GM18505 (cell line): ENCODE measurements at regions not wholly inside any gene's neighbourhood (a gene's known extent, or its start where the extent isn't known, plus 50 kb on each side); places are given as distances from the start of the nearest gene placed in this dataset.
"Not testable (repeated sequence)": the region's sequence is repeated elsewhere in the genome, so short reads cannot be mapped to it uniquely, and the experiment has no call there.

ENCODE experiments used
- ATAC-seq: cut with Tn5 transposase; IDR thresholded peaks from one replicate; pipeline ENCODE4 v1.9.1; 2021; ENCODE audit not compliant: unreplicated experiment
- POLR2A ChIP-seq: IDR thresholded peaks from 4 replicates; pipeline ENCODE4 v1.6.1; 2011; ENCODE audit warnings: borderline replicate concordance; ENCODE audit not compliant: insufficient read depth, insufficient read length; ENCODE audit errors: extremely low read depth

DNA sequence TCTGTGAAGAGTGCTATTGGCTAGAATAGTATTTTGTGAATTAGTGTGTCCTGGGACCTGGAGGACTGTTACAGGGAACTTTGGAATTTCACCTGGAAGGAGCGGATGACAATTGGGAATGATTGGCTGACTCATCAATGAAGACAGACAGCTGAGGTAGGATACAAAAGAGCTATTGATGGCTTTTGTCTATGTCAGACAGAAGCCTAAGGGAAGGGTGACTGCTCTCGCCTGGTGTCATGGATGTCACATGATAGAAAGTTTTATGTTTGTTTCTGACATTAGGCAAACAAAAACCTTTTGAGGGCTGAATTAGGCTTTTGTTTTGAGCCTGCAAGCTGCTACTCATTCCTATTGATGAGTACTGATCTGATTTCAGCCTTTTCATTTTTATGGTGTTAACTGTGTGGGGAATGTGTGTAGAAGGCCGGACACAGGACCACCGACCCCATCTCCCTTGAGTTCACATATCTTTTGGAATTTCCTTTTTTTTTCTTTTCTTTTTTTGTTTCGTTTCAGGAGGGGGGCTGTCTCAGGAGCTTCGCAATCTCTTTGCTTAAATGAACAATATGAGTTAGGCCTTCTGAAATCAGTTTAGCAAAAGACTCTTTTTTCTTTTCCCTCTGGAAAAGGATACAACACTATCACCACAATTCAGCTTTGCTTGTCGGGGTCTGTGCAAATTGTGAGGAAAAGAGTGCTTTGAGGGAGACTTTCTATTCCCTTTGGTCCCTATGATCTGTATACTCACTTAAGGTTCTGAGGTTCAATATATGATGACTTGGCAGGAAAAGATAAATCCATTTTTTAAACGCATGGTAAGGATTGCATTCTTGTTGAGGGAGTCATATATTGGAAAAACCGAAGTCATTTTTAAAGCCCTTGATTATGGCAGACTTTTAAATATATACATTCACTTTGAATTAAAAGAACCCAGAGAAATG is 207.9 kb upstream of the FIGN start:
- ATAC-seq: no peak
- TF ChIP-seq POLR2A: no peak

DNA sequence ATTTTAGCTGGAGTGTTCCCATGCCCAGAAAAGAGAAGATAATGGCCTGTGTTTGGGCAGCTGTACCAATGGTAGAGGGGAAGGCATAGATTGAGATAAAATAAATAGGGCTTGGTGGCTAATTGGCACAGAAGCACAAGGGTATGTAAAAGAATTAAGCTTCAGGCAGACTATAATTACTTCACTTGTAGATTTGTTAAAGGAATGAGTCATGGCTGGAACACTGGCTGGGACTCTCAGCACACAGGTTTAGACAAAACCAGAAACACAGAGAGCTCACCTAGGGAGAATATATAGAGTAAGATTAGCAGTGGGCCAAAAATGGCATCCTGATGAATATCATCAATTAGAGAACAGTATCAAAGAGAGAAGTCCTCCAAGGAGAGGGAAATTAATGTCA is 198.3 kb upstream of the FIGN start:
- no peak for ATAC-seq
- TF ChIP-seq POLR2A: no peak

DNA sequence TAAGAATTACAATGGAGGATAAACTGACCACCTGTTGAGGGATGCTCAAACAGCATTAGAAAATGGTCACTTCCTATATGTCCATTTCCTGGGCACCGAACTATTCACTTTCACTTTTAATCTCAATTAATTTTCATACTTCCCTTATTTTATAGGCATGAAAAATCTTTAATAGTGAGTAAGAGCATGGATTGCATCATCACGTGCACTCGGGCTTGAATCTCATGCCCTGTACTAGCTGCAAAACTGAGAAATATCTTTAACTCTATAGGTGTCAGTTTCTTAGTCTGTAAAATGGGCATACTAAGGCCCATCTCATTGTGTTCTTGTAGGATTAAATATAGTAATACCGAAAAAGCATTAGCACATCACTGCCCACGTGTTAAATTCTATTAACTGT is 183.9 kb upstream of the FIGN start:
- no peak for TF ChIP-seq POLR2A
- no peak for ATAC-seq

DNA sequence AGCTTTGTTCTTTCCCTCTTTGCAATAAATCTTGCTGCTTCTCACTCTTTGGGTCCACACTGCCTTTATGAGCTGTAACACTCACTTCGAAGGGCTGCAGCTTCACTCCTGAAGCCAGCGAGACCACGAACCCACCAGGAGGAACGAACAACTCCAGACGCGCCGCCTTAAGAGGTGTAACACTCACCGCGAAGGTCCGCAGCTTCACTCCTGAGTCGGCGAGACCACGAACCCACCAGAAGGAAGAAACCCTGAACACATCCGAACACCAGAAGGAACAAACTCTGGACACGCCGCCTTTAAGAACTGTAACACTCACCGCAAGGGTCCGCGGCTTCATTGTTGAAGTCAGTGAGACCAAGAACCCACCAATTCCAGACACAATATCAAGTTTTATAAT is 178.7 kb upstream of the FIGN start:
- not testable (repeated sequence) for ATAC-seq

DNA sequence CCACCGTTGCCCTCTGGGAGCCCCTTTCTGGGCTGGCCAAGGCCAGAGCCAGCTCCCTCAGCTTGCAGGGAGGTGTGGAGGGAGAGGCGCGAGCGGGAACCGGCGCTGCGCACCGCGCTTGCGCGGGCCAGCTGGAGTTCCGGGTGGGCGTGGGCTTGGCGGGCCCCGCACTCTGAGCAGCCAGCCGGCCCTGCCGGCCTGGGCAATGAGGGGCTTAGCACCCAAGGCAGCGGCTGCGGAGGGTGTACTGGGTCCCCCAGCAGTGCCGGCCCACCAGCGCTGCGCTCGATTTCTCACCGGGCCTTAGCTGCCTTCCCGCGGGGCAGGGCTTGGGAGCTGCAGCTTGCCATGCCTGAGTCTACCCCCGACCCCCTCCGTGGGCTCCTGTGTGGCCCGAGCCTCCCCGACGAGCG is 177.7 kb upstream of the FIGN start:
- ATAC-seq: not testable (repeated sequence)

DNA sequence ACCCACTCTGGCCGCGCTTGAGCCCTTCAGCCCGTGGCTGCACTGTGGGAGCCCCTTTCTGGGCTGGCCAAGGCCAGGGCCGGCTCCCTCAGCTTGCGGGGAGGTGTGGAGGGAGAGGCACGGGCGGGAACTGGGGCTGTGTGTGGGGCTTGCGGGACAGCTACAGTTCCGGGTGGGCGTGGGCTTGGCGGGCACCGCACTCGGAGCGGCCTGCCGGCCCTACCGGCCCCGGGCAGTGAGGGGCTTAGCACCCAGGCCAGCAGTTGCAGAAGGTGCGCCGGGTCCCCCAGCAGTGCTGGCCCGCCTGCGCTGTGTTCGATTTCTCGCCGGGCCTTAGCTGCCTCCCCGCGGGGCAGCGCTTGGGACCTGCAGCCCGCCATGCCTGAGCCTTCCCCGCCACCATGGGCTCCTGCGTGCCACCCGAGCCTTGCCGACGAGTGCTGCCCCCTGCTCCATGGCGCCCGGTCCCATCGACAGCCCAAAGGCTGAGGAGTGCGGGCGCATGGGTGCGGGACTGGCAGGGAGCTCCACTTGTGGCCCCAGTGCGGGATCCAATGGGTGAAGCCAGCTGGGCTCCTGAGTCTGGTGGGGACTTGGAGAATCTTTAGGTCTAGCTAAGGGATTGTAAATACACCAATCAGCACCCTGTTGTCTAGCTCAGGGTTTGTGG is 173.7 kb upstream of the FIGN start:
- ATAC-seq: no peak

DNA sequence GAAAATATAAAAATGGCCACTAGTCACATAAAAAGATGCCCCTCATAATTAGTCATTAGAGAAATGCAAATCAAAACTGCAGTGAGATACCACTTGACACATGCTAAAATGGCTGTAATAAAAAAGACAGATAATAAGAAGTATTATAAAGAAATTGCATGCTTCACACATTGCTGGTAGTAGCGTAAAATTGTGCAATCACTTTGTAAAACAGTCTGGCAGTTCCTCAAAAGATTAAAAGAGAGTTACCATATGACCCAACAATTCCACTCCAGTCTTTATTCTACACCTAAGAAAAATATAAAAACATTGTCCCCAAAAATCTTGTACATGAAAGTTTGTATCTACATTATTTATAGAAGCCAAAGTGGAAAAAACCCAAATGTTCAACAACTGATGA is 170.6 kb upstream of the FIGN start:
- no peak for ATAC-seq
- TF ChIP-seq POLR2A: no peak

More for the DNA sequence above, 173.7 kb upstream of the FIGN start:
- TF ChIP-seq POLR2A: no peak

DNA sequence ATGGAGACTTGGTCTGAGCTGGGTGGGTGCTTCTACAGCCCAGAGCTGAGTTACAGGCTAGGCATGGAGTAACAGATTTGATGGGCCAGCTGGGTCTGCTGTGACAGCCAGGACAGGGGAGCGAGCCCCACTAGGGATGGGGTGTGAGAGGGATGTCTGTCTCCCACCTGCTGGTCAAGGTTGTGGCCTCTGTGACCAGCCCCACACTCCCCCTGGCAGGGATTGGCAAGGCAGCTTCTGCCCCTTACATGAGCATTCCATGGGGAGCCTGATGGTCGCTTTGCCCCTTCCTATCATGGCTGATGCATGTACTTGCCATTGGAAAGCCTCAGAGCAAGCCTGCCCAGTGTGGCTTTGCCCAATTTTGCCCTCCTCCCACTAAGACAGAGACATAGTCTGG is 162.0 kb upstream of the FIGN start:
- no peak for ATAC-seq
- no peak for TF ChIP-seq POLR2A

DNA sequence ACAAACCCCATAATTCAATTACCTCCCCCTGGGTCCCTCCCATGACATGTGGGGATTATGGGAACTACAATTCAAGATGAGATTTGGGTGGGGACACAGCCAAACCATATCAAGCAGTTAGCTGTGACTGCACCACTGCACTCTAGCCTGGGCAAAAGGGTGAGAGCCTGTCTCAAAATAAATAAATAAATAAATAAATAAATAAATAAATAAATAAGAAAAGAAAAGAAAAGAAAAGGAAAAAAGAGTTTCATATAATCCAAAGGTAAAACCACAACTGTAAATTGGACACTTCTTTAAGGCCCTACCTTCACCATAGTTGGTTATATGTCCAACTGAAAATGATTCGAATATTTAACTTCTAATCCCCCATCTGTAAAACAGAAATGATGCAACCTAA is 157.6 kb upstream of the FIGN start:
- ATAC-seq: not testable (repeated sequence)

DNA sequence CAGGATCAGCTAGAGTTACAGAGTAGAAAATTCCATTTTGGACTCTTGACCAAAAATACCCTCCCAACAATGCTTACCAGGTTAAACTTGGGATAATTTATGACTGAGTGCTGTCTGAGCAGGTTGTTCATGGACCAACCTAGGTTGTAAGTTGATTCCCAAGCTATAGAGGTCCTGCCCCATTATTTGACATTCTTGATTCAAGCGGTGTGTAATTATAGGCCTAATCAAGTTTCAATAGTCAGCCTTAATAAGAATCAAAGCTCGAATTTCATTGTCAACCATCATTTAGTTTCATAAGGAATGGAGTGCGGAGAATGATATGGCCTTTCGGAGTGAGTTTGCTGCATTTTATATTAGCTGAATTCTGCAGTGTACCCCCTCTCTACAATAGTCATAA is 152.8 kb upstream of the FIGN start:
- TF ChIP-seq POLR2A: no peak
- ATAC-seq: no peak

DNA sequence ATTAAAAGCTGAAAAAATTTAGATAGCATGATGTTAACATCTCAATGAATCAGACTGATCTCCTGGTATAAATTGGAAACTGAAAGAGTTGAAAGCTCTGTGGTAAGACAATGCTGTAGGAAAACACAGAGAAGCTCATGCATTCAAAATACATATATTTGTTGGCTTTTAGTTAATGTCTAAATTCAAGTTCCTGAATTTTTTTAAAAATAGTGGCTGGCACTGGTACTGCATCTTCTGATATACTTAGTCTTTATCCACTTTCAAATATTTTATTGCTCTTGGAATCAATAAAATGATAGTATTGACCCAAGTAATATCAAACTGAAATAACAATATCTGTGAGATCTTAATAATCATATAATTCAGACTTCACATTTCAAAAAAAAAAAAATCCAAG is 151.4 kb upstream of the FIGN start:
- no peak for TF ChIP-seq POLR2A
- ATAC-seq: no peak

DNA sequence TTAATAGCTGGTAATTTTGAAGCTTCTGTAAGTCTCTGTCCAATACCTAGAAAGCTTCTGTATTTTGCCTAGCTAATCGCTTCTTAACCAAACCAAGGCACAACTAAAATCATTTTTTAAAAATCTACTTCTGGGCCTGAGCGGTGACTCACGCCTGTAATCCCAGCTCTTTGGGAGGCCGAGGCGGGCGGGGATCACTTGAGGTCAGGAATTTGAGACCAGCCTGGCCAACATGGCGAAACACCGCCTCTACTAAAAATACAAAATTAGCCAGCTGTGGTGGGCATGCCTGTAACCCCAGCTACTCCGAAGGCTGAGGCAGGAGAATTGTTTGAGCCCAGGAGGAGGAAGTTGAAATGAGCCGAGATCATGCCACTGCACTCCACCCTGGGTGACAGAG is 148.6 kb upstream of the FIGN start:
- no peak for ATAC-seq

DNA sequence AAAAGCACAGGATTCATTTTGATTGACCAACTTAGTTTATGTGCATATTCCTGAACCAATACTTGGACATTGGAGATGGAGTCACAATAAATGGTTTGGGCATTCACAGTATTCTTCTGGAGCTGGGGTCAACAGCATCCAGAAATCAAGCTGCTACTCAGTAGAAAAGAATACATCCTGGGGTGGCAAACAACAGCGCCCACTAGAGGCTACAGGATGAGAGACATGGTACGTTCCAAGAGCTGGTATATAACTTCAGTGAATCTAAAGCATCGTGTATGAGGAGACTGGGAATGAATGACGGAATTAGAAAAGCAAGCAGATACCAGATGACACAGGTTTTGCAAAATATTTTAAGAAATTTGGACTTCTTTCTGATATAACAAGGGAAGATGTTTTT is 142.9 kb upstream of the FIGN start:
- no peak for TF ChIP-seq POLR2A
- ATAC-seq: peak; percentile 61

More for the DNA sequence above, 148.6 kb upstream of the FIGN start:
- no peak for TF ChIP-seq POLR2A

DNA sequence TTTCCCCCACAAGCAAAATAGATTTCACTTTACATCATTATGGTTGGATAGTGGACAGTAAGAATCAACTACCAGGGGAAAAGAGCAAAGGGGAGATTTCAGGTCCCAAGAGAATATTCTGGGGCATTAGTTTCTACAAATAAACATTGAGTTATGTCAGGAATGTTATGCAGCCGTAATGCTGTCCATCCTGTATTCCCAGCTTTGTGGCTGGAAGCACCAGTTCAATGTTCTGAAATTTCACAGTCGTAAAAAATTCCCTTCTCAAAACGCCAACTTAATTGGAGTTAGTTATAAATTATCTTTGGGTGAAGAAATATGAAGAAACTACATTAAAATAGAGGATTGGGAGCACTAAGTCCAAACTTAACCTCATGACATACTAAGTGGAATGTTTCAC is 141.5 kb upstream of the FIGN start:
- no peak for TF ChIP-seq POLR2A
- ATAC-seq: no peak

DNA sequence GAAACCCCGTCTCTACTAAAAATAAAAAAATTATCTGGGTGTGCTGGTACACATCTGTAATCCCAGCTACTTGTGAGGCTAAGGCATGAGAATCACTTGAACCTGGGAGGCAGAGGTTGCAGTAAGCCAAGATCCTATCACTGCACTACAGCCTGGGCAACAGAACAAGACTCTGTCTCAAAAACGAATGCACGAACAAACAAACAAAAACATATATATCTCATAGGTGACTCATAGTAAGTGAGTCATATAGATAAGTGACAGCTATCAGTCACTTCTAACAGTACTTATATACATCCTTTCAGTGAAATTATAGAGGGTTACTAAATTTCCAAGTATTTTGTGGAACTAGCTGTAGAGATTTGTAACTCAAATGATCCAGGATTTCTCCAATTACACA is 127.3 kb upstream of the FIGN start:
- no peak for TF ChIP-seq POLR2A
- no peak for ATAC-seq

DNA sequence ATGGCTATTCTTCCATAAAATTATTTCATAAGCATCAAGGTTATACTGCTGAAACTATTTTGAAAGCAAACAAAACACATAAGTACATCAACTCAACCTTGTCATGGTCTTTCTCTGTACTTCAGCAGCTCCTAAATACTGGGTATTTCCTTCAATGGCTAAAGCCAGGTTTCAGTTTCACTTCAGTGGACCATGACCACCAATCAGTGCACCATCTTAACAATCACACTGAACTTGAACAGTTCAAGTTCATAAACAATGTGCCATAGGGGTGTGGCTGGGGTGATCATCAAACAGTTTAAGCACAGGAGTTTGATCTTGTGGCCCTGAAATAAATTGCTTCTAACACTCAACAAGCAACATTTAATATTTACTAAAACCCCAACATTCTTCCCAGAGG is 124.1 kb upstream of the FIGN start:
- ATAC-seq: no peak
- no peak for TF ChIP-seq POLR2A
